OCI-LY1 (cell line): ENCODE measurements at regions not wholly inside any gene's neighbourhood (a gene's known extent, or its start where the extent isn't known, plus 50 kb on each side); places are given as distances from the start of the nearest gene placed in this dataset.

ENCODE experiments used
- H2AFZ ChIP-seq: fragments of 200-600 bp; sonication (generic), shearing (Covaris generic); 2 replicates; pipeline ENCODE4 v1.6.0; 2014; ENCODE audit warnings: antibody characterized with exemption, mild to moderate bottlenecking, low read length
- H3F3A ChIP-seq: fragments of 200-600 bp; sonication (generic), shearing (Covaris generic); 2 replicates; pipeline ENCODE4 v1.6.0; 2014; ENCODE audit warnings: mild to moderate bottlenecking, antibody characterized with exemption, low read length, moderate library complexity; ENCODE audit not compliant: insufficient read depth
- H3K27ac ChIP-seq: fragments of 200-600 bp; sonication (generic); 2 replicates; pipeline ENCODE4 v1.5.1; 2014; ENCODE audit warnings: low read length, mixed run types, mild to moderate bottlenecking, low read depth; ENCODE audit not compliant: poor library complexity, severe bottlenecking
- H3K27me3 ChIP-seq: fragments of 200-600 bp; sonication (generic); 2 replicates; pipeline ENCODE4 v1.6.0; 2014; ENCODE audit warnings: antibody characterized with exemption, mild to moderate bottlenecking, low read length, moderate library complexity; ENCODE audit not compliant: insufficient read depth
- H3K36me3 ChIP-seq: fragments of 200-600 bp; sonication (generic); 2 replicates; pipeline ENCODE4 v1.6.1; 2014; ENCODE audit warnings: mild to moderate bottlenecking, antibody characterized with exemption, low read length, moderate library complexity, mixed read lengths; ENCODE audit not compliant: insufficient read depth
- H3K4me1 ChIP-seq: fragments of 200-600 bp; sonication (generic); 2 replicates; pipeline ENCODE4 v1.5.1; 2014; ENCODE audit warnings: mild to moderate bottlenecking, low read length, moderate library complexity; ENCODE audit not compliant: insufficient read depth, severe bottlenecking
- H3K4me2 ChIP-seq: fragments of 200-600 bp; sonication (generic), shearing (Covaris generic); 2 replicates; pipeline ENCODE4 v1.6.1; 2014; ENCODE audit warnings: low read length
- H3K4me3 ChIP-seq: fragments of 200-600 bp; sonication (generic); 2 replicates; pipeline ENCODE4 v1.5.1; 2014; ENCODE audit warnings: low read length, low read depth, mild to moderate bottlenecking, mixed read lengths; ENCODE audit not compliant: poor library complexity, severe bottlenecking
- H3K79me2 ChIP-seq: fragments of 200-600 bp; shearing (Covaris generic); 2 replicates; pipeline ENCODE4 v1.6.1; 2016; ENCODE audit warnings: mixed run types, low read length, mixed read lengths; ENCODE audit not compliant: insufficient read depth
- H3K9ac ChIP-seq: fragments of 200-600 bp; sonication (generic), shearing (Covaris generic); 2 replicates; pipeline ENCODE4 v1.6.1; 2014; ENCODE audit warnings: mild to moderate bottlenecking, low read length, mixed read lengths
- H3K9me2 ChIP-seq: fragments of 200-600 bp; sonication (generic), shearing (Covaris generic); 2 replicates; pipeline ENCODE4 v1.6.1; 2014; ENCODE audit warnings: low read depth, mild to moderate bottlenecking, low read length, mixed read lengths
- H3K9me3 ChIP-seq: fragments of 200-600 bp; shearing (Covaris generic); 2 replicates; pipeline ENCODE4 v1.6.1; 2014; ENCODE audit warnings: low read length, mixed read lengths
- H4K20me1 ChIP-seq: fragments of 200-600 bp; sonication (generic), shearing (Covaris generic); 2 replicates; pipeline ENCODE4 v1.6.0; 2016; ENCODE audit warnings: mild to moderate bottlenecking, low read length; ENCODE audit not compliant: insufficient read depth
- EZH2 ChIP-seq: fragments of 200-600 bp; sonication (generic), shearing (Covaris generic); IDR thresholded peaks from 2 replicates; pipeline ENCODE4 v1.8.0; 2017; ENCODE audit warnings: borderline replicate concordance, mixed run types, mild to moderate bottlenecking, antibody characterized with exemption, low read length, moderate library complexity, mixed read lengths
- TF ChIP-seq, protein P1 (sequence below): fragments of 200-600 bp; sonication (generic), shearing (Covaris generic); IDR thresholded peaks from 2 replicates; pipeline ENCODE4 v1.5.1; 2017; ENCODE audit warnings: mild to moderate bottlenecking, antibody characterized with exemption, low read length, moderate library complexity, mixed read lengths

GRCh38 chr13:80451641-80452040 lies 110.7 kb upstream of the SPRY2 start:
- H3K79me2 ChIP-seq = no peaks in the 10 kb centered on the region
- no peaks in the 10 kb centered on the region for H3K9me2 ChIP-seq
- no peaks in the 10 kb centered on the region for H3K27me3 ChIP-seq
- no peaks in the 10 kb centered on the region for H3K36me3 ChIP-seq
- no peak overlapping the region for H3K4me2 ChIP-seq
- H2AFZ ChIP-seq = no peak overlapping the region
- no peaks in the 10 kb centered on the region for H4K20me1 ChIP-seq
- peaks cover 12% of the 10 kb centered on the region for H3K4me1 ChIP-seq
- H3K4me3 ChIP-seq = no peak overlapping the region
- peaks cover 3% of the 10 kb centered on the region; the same call in 1 of the 2 replicates for H3K9me3 ChIP-seq
- no peak for TF ChIP-seq EZH2
- TF ChIP-seq, protein P1, sequence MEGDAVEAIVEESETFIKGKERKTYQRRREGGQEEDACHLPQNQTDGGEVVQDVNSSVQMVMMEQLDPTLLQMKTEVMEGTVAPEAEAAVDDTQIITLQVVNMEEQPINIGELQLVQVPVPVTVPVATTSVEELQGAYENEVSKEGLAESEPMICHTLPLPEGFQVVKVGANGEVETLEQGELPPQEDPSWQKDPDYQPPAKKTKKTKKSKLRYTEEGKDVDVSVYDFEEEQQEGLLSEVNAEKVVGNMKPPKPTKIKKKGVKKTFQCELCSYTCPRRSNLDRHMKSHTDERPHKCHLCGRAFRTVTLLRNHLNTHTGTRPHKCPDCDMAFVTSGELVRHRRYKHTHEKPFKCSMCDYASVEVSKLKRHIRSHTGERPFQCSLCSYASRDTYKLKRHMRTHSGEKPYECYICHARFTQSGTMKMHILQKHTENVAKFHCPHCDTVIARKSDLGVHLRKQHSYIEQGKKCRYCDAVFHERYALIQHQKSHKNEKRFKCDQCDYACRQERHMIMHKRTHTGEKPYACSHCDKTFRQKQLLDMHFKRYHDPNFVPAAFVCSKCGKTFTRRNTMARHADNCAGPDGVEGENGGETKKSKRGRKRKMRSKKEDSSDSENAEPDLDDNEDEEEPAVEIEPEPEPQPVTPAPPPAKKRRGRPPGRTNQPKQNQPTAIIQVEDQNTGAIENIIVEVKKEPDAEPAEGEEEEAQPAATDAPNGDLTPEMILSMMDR = no peak
- no peaks in the 10 kb centered on the region for H3F3A ChIP-seq
- H3K9ac ChIP-seq = no peak overlapping the region
- H3K27ac ChIP-seq = no peak overlapping the region

GRCh38 chr13:80450386-80450785 lies 109.5 kb upstream of the SPRY2 start:
- TF ChIP-seq, protein P1 = no peak
- no peak for TF ChIP-seq EZH2
- H2AFZ ChIP-seq = no peak overlapping the region
- no peaks in the 10 kb centered on the region for H3F3A ChIP-seq
- peaks cover 3% of the 10 kb centered on the region; the same call in 1 of the 2 replicates for H3K9me3 ChIP-seq
- H3K27me3 ChIP-seq = no peaks in the 10 kb centered on the region
- peaks cover 12% of the 10 kb centered on the region for H3K4me1 ChIP-seq
- H3K4me3 ChIP-seq = no peak overlapping the region
- no peaks in the 10 kb centered on the region for H3K36me3 ChIP-seq
- H4K20me1 ChIP-seq = no peaks in the 10 kb centered on the region
- no peak overlapping the region for H3K4me2 ChIP-seq
- H3K9me2 ChIP-seq = no peaks in the 10 kb centered on the region
- no peak overlapping the region for H3K9ac ChIP-seq
- no peaks in the 10 kb centered on the region for H3K79me2 ChIP-seq
- H3K27ac ChIP-seq = no peak overlapping the region

GRCh38 chr13:80448725-80449124 lies 107.8 kb upstream of the SPRY2 start:
- no peak overlapping the region for H3K9ac ChIP-seq
- TF ChIP-seq, protein P1 = no peak
- no peak for TF ChIP-seq EZH2
- H3K9me2 ChIP-seq = no peaks in the 10 kb centered on the region
- no peaks in the 10 kb centered on the region for H3K79me2 ChIP-seq
- H3F3A ChIP-seq = no peaks in the 10 kb centered on the region
- H4K20me1 ChIP-seq = no peaks in the 10 kb centered on the region
- H3K4me2 ChIP-seq = no peak overlapping the region
- H3K36me3 ChIP-seq = no peaks in the 10 kb centered on the region
- H3K27me3 ChIP-seq = no peaks in the 10 kb centered on the region
- no peak overlapping the region for H2AFZ ChIP-seq
- peaks cover 14% of the 10 kb centered on the region for H3K4me1 ChIP-seq
- no peak overlapping the region for H3K27ac ChIP-seq
- H3K9me3 ChIP-seq = peaks cover 3% of the 10 kb centered on the region; the same call in 1 of the 2 replicates
- no peak overlapping the region for H3K4me3 ChIP-seq
